B cell (primary cell): ENCODE measurements at regions not wholly inside any gene's neighbourhood (a gene's known extent, or its start where the extent isn't known, plus 50 kb on each side); places are given as distances from the start of the nearest gene placed in this dataset.
"Not testable (repeated sequence)": the region's sequence is repeated elsewhere in the genome, so short reads cannot be mapped to it uniquely, and the experiment has no call there.

Source experiments
- ATAC-seq: fragments of 200-7000 bp; cut with Tn5 transposase; one replicate; pipeline ENCODE4 v1.10.0; 2021; ENCODE audit warnings: low read depth, mild to moderate bottlenecking, moderate number of reproducible peaks, moderate library complexity
- CTCF ChIA-PET: fragments of 350-600 bp; sonication (Branson Sonifier 250); formaldehyde crosslinking; loops from one replicate; lab custom pipeline; 2021; ENCODE audit warnings: antibody characterized with exemption, inconsistent platforms; lab: Charles Lee
- POLR2A ChIA-PET: fragments of 350-600 bp; sonication (Branson Sonifier 250); formaldehyde crosslinking; loops from one replicate; lab custom pipeline; 2021; ENCODE audit warnings: antibody characterized with exemption; lab: Charles Lee
- DNase-seq: peaks from one replicate; pipeline ENCODE4 v3.0.0; 2013
- H2AFZ ChIP-seq: 2 replicates; pipeline ENCODE4 v1.6.1; 2012; ENCODE audit warnings: mild to moderate bottlenecking, low read depth, low read length; ENCODE audit not compliant: insufficient read depth, poor library complexity, severe bottlenecking
- H3K27ac ChIP-seq, 2 donors: 1 replicate in 1 of 2; 2 replicates in 1 of 2; pipeline ENCODE4 v1.5.1; 2012 to 2013; ENCODE audit warnings: low read length in 2 of 2, mild to moderate bottlenecking in 2 of 2, moderate library complexity in 1 of 2
- H3K27me3 ChIP-seq, 4 experiments: fragments of 200-600 bp in 1 of 4; sonication (generic) in 1 of 4; replicated peaks in 1 of 4; 1 replicate in 2 of 4; 2 replicates in 2 of 4; pipeline versions ENCODE4 v1.6.1 to v1.7.0; 2013 to 2016; ENCODE audit warnings: low read length in 3 of 4, mild to moderate bottlenecking in 2 of 4, mixed read lengths in 1 of 4, moderate library complexity in 1 of 4; ENCODE audit not compliant: insufficient read depth in 4 of 4, control insufficient read depth in 3 of 4; ENCODE audit errors: control extremely low read depth in 1 of 4
- H3K36me3 ChIP-seq, 2 experiments: replicated peaks in 1 of 2; 1 replicate in 1 of 2; 2 replicates in 1 of 2; pipeline versions ENCODE4 v1.6.1 to v1.7.1; 2013; ENCODE audit warnings: low read length in 1 of 2; ENCODE audit not compliant: insufficient read depth in 2 of 2, control insufficient read depth in 1 of 2; ENCODE audit errors: control extremely low read depth in 1 of 2, extremely low read depth in 1 of 2
- H3K4me1 ChIP-seq, 2 donors: fragments of 200-600 bp in 1 of 2; sonication (generic) in 1 of 2; 1 replicate in 1 of 2; 2 replicates in 1 of 2; pipeline versions ENCODE4 v1.5.1 to v1.6.1; 2013 to 2017; ENCODE audit warnings: low read length in 2 of 2; ENCODE audit not compliant: control insufficient read depth in 2 of 2, insufficient read depth in 2 of 2
- H3K4me2 ChIP-seq: replicated peaks from 2 replicates; pipeline ENCODE3; 2012; ENCODE audit warnings: mild to moderate bottlenecking, low read depth, low read length; ENCODE audit not compliant: poor library complexity, severe bottlenecking
- H3K4me3 ChIP-seq, 5 experiments: fragments of 200-600 bp in 1 of 5; sonication (generic) in 1 of 5; 1 replicate in 3 of 5; 2 replicates in 2 of 5; pipeline versions ENCODE4 v1.5.1 to v1.7.0; 2011 to 2016; ENCODE audit warnings: low read length in 4 of 5, mild to moderate bottlenecking in 4 of 5, low read depth in 2 of 5, control low read depth in 1 of 5, moderate library complexity in 1 of 5; ENCODE audit not compliant: insufficient read depth in 1 of 5; ENCODE audit errors: control extremely low read depth in 1 of 5, extremely low read depth in 1 of 5
- H3K79me2 ChIP-seq: fragments of 200-600 bp; sonication (generic); one replicate; pipeline ENCODE4 v1.6.0; 2016; ENCODE audit warnings: low read length; ENCODE audit not compliant: control insufficient read depth, insufficient read depth
- H3K9ac ChIP-seq: fragments of 200-600 bp; sonication (generic); 2 replicates; pipeline ENCODE4 v1.6.1; 2017; ENCODE audit warnings: mild to moderate bottlenecking, low read length, moderate library complexity
- H3K9me3 ChIP-seq, 3 donors: one replicate each; pipeline versions ENCODE4 v1.6.1 to v1.7.1; 2013; ENCODE audit warnings: low read length in 2 of 3; ENCODE audit not compliant: control insufficient read depth in 2 of 3, insufficient read depth in 1 of 3; ENCODE audit errors: control extremely low read depth in 1 of 3
- H4K20me1 ChIP-seq: 2 replicates; pipeline ENCODE4 v1.6.0; 2012; ENCODE audit warnings: mild to moderate bottlenecking, low read length; ENCODE audit not compliant: insufficient read depth, control insufficient read depth, poor library complexity, severe bottlenecking
- H3K27ac Mint-ChIP-seq: one replicate; pipeline ENCODE4 v1.8.0; 2021; ENCODE audit warnings: mixed read lengths
- H3K27me3 Mint-ChIP-seq: one replicate; pipeline ENCODE4 v1.8.0; 2021; ENCODE audit warnings: mixed read lengths
- H3K4me1 Mint-ChIP-seq: one replicate; pipeline ENCODE4 v1.8.0; 2021; ENCODE audit warnings: mixed read lengths
- H3K4me3 Mint-ChIP-seq: one replicate; pipeline ENCODE4 v1.8.0; 2021; ENCODE audit warnings: mixed read lengths
- H3K9me3 Mint-ChIP-seq: one replicate; pipeline ENCODE4 v1.8.0; 2022; ENCODE audit warnings: mixed read lengths; ENCODE audit not compliant: insufficient read depth
- CTCF ChIP-seq: fragments of 200-600 bp; IDR thresholded peaks from one replicate; pipeline ENCODE4 v1.8.0; 2022; ENCODE audit warnings: antibody characterized with exemption, mild to moderate bottlenecking
- EZH2 ChIP-seq: IDR thresholded peaks from 2 replicates; pipeline ENCODE4 v1.6.1; 2012; ENCODE audit warnings: borderline replicate concordance, low read depth, mild to moderate bottlenecking, moderate library complexity, low read length; ENCODE audit not compliant: insufficient read depth, poor library complexity, severe bottlenecking
- WGBS: methylation state at CpG from one replicate; pipeline ENCODE4 v1.1.5; 2013; ENCODE audit warnings: missing lambda C conversion rate; ENCODE audit not compliant: insufficient coverage; 5-methylcytosine and 5-hydroxymethylcytosine counted together
- intact Hi-C: fragments of 100-400 bp; cut with micrococcal nuclease; formaldehyde crosslinking; loops from one replicate; pipeline ENCODE4 v1.10.0; 2022

- 63% methylated on average over 1 of the region's 2 CpGs for WGBS
- ATAC-seq (no peak), DNase-seq (no peak)
- H3K27me3 Mint-ChIP-seq: no peaks in the 10 kb centered on the region
- H3K9me3 Mint-ChIP-seq: peaks cover 2% of the 10 kb centered on the region
- Histone ChIP-seq H3K4me1 (no peaks in the 10 kb centered on the region), H3K9me3 (peaks cover 0 to 1% (median 0%) of the 10 kb centered on the region in 3 donors), H3K4me3 (no peak overlapping the region), H3K4me2 (no peak overlapping the region), H3K36me3 (no peaks in the 10 kb centered on the region), H3K27me3 (no peaks in the 10 kb centered on the region), H3K79me2 (no peaks in the 10 kb centered on the region), H4K20me1 (no peaks in the 10 kb centered on the region), H3K9ac (no peak overlapping the region), H3K27ac (no peak overlapping the region), H2AFZ (no peak overlapping the region)
- H3K4me3 Mint-ChIP-seq: no peak overlapping the region
- intact Hi-C loops: no loop called here
- H3K27ac Mint-ChIP-seq: no peak overlapping the region
- TF ChIP-seq EZH2: no peak
- no peak for TF ChIP-seq CTCF
- ChIA-PET CTCF (no interaction called here), POLR2A (no interaction called here)
- no peaks in the 10 kb centered on the region for H3K4me1 Mint-ChIP-seq
Observed at GRCh38 chr3:6491768-6492167, 369.1 kb upstream of the GRM7 start.

GRCh38 chr3:6492306-6492705 lies 368.6 kb upstream of the GRM7 start:
- ChIA-PET POLR2A (no interaction called here), CTCF (no interaction called here)
- Histone ChIP-seq H3K4me2 (no peak overlapping the region), H3K27me3 (no peaks in the 10 kb centered on the region), H3K27ac (no peak overlapping the region), H3K4me3 (no peak overlapping the region), H3K4me1 (no peaks in the 10 kb centered on the region), H3K36me3 (no peaks in the 10 kb centered on the region), H4K20me1 (no peaks in the 10 kb centered on the region), H2AFZ (no peak overlapping the region), H3K9me3 (peaks cover 0 to 1% (median 0%) of the 10 kb centered on the region in 3 donors), H3K79me2 (no peaks in the 10 kb centered on the region), H3K9ac (no peak overlapping the region)
- DNase-seq (no peak), ATAC-seq (no peak)
- intact Hi-C loops: no loop called here
- no peak for TF ChIP-seq CTCF
- no peak for TF ChIP-seq EZH2
- H3K4me1 Mint-ChIP-seq: no peaks in the 10 kb centered on the region
- H3K9me3 Mint-ChIP-seq: peaks cover 2% of the 10 kb centered on the region
- H3K27ac Mint-ChIP-seq: no peak overlapping the region
- H3K27me3 Mint-ChIP-seq: no peaks in the 10 kb centered on the region
- no peak overlapping the region for H3K4me3 Mint-ChIP-seq
- WGBS: no CpG with 5 or more reads among the region's 1 CpG

GRCh38 chr3:6498944-6499343 lies 362.0 kb upstream of the GRM7 start:
- DNase-seq, H3K4me3 ChIP-seq, H3K4me2 ChIP-seq, H3K27me3 Mint-ChIP-seq, H3K9me3 ChIP-seq, POLR2A ChIA-PET, H3K9ac ChIP-seq, H3K9me3 Mint-ChIP-seq, H3K27me3 ChIP-seq, H4K20me1 ChIP-seq, H3K4me1 ChIP-seq, H2AFZ ChIP-seq, H3K27ac Mint-ChIP-seq, intact Hi-C loops, H3K36me3 ChIP-seq, H3K79me2 ChIP-seq, H3K27ac ChIP-seq, CTCF ChIA-PET, H3K4me1 Mint-ChIP-seq, H3K4me3 Mint-ChIP-seq, ATAC-seq: not testable (repeated sequence)
- no CpG with 5 or more reads among the region's 4 CpGs for WGBS
